NT2/D1 (cell line): ENCODE measurements at regions not wholly inside any gene's neighbourhood (a gene's known extent, or its start where the extent isn't known, plus 50 kb on each side); places are given as distances from the start of the nearest gene placed in this dataset.

Source experiments
- YY1 ChIP-seq: IDR thresholded peaks from 2 replicates; pipeline ENCODE4 v1.6.1; 2011; ENCODE audit not compliant: insufficient read length, insufficient read depth
- ZNF274 ChIP-seq: IDR thresholded peaks from 2 replicates; pipeline ENCODE4 v1.6.1; 2011; ENCODE audit warnings: mild to moderate bottlenecking, low read depth, low read length

GRCh38 chr21:25425156-25425555 lies 182.1 kb downstream of the MRPL39 start:
- TF ChIP-seq ZNF274 (no peak), YY1 (no peak)
